HL-60 (cell line): ENCODE measurements at regions not wholly inside any gene's neighbourhood (a gene's known extent, or its start where the extent isn't known, plus 50 kb on each side); places are given as distances from the start of the nearest gene placed in this dataset.

Experiments used
- DNase-seq, 2 experiments: peaks; one replicate each; pipeline ENCODE4 v3.0.0-alpha.2; 2010 to 2020; ENCODE audit warnings: low read depth in 1 of 2, low spot score in 1 of 2
- H3K27ac ChIP-seq: fragments of 250-450 bp; sonication (Bioruptor Pico); replicated peaks from 2 replicates; pipeline ENCODE4 v1.5.1; 2020; ENCODE audit warnings: mild to moderate bottlenecking, moderate library complexity
- H3K27me3 ChIP-seq: fragments of 250-450 bp; sonication (Bioruptor Pico); 2 replicates; pipeline ENCODE4 v1.5.1; 2021; ENCODE audit warnings: mild to moderate bottlenecking, moderate library complexity; ENCODE audit not compliant: insufficient read depth, poor library complexity, severe bottlenecking
- H3K4me3 ChIP-seq: replicated peaks from 2 replicates; pipeline ENCODE4 v1.5.1; 2011; ENCODE audit warnings: mild to moderate bottlenecking, control low read depth, low read length; ENCODE audit not compliant: insufficient read depth
- GABPA ChIP-seq: IDR thresholded peaks from 2 replicates; pipeline ENCODE4 v1.6.1; 2012; ENCODE audit warnings: low read depth
- POLR2AphosphoS5 ChIP-seq: IDR thresholded peaks from 2 replicates; pipeline ENCODE4 v1.6.1; 2012; ENCODE audit warnings: low read depth
- SPI1 ChIP-seq: IDR thresholded peaks from 2 replicates; pipeline ENCODE4 v1.6.1; 2012; ENCODE audit warnings: low read depth, mild to moderate bottlenecking, borderline replicate concordance
- TF ChIP-seq, protein P1 (sequence below): IDR thresholded peaks from 2 replicates; pipeline ENCODE4 v1.6.1; 2012; ENCODE audit warnings: low read depth; ENCODE audit not compliant: insufficient replicate concordance
- TF ChIP-seq, protein P2 (sequence below): IDR thresholded peaks from one replicate; pipeline ENCODE4 v1.5.1; 2011; ENCODE audit warnings: low read length, control low read depth, inconsistent platforms; ENCODE audit not compliant: insufficient read depth

DNA sequence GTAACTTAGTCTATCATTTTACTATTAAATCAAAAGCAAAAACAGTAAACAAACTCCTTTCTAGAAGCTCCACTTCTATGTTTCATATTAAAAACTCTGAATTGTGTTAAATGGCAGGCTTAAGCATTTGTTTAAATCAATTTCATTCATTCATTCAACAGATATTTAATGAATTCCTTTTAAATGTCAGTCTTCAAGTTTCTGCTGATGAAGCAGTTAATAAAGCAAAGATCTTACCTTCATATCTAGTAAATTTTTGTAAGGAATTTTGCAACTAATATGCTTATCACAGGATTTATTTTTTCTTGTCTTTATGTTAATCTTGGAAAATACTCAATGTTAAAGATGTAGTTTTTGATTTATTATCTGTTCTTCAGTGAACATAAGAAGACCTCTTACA, 54.1 kb upstream of the RGS18 start:
- H3K27ac ChIP-seq = no peak overlapping the region
- H3K4me3 ChIP-seq = no peak overlapping the region
- no peaks in the 10 kb centered on the region for H3K27me3 ChIP-seq
- TF ChIP-seq POLR2AphosphoS5 (no peak), SPI1 (no peak), GABPA (no peak)
- TF ChIP-seq, protein P1, sequence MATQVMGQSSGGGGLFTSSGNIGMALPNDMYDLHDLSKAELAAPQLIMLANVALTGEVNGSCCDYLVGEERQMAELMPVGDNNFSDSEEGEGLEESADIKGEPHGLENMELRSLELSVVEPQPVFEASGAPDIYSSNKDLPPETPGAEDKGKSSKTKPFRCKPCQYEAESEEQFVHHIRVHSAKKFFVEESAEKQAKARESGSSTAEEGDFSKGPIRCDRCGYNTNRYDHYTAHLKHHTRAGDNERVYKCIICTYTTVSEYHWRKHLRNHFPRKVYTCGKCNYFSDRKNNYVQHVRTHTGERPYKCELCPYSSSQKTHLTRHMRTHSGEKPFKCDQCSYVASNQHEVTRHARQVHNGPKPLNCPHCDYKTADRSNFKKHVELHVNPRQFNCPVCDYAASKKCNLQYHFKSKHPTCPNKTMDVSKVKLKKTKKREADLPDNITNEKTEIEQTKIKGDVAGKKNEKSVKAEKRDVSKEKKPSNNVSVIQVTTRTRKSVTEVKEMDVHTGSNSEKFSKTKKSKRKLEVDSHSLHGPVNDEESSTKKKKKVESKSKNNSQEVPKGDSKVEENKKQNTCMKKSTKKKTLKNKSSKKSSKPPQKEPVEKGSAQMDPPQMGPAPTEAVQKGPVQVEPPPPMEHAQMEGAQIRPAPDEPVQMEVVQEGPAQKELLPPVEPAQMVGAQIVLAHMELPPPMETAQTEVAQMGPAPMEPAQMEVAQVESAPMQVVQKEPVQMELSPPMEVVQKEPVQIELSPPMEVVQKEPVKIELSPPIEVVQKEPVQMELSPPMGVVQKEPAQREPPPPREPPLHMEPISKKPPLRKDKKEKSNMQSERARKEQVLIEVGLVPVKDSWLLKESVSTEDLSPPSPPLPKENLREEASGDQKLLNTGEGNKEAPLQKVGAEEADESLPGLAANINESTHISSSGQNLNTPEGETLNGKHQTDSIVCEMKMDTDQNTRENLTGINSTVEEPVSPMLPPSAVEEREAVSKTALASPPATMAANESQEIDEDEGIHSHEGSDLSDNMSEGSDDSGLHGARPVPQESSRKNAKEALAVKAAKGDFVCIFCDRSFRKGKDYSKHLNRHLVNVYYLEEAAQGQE = no peak
- TF ChIP-seq, protein P2, sequence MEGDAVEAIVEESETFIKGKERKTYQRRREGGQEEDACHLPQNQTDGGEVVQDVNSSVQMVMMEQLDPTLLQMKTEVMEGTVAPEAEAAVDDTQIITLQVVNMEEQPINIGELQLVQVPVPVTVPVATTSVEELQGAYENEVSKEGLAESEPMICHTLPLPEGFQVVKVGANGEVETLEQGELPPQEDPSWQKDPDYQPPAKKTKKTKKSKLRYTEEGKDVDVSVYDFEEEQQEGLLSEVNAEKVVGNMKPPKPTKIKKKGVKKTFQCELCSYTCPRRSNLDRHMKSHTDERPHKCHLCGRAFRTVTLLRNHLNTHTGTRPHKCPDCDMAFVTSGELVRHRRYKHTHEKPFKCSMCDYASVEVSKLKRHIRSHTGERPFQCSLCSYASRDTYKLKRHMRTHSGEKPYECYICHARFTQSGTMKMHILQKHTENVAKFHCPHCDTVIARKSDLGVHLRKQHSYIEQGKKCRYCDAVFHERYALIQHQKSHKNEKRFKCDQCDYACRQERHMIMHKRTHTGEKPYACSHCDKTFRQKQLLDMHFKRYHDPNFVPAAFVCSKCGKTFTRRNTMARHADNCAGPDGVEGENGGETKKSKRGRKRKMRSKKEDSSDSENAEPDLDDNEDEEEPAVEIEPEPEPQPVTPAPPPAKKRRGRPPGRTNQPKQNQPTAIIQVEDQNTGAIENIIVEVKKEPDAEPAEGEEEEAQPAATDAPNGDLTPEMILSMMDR = no peak
- no peak for DNase-seq

DNA sequence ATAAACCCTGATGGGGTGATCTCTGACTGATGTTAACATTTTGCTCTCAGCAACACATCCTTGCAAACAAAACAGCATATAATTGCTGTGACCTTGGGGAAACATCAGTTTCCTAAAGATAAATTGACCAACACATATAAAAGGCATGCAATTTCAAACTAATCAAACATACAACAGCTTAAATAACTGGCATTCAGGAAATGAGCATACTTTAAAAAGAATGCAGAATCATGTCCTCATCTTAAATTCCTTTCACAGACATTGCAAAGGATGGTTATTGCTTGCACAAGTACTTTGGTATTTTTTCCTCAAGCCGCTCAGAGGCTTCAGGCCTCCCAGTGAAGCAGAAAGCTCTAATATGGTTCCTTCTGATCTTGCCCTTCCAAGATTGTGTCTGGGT, 53.4 kb upstream of the RGS18 start:
- no peak overlapping the region for H3K4me3 ChIP-seq
- DNase-seq = no peak
- H3K27ac ChIP-seq = no peak overlapping the region
- H3K27me3 ChIP-seq = no peaks in the 10 kb centered on the region
- TF ChIP-seq GABPA (no peak), POLR2AphosphoS5 (no peak), SPI1 (no peak)
- TF ChIP-seq, protein P2 = no peak

DNA sequence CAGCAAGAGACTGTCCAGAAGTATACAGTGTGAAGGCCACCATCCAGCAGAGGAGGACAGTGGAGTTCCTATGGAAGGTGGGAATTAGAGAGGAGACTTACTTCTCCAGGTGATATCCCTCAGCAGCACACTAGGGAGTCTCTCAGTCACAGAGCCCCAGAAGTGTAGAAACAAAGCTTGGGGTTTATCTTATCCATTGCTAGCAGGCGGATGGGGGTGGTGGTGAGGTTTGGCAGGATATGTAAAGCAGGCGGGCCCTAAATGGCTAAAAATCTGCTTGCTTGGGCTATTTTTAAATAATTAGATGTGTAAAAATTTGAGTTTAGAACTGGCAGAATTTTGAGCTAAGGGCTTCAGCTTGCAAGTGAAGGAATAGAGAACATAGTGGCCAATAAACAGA, 50.1 kb upstream of the RGS18 start:
- TF ChIP-seq POLR2AphosphoS5 (no peak), GABPA (no peak), SPI1 (no peak)
- TF ChIP-seq, protein P2 = no peak
- TF ChIP-seq, protein P1 = no peak

More for the DNA sequence above, 50.1 kb upstream of the RGS18 start:
- no peak for DNase-seq
- Histone ChIP-seq H3K4me3 (no peak overlapping the region), H3K27me3 (no peaks in the 10 kb centered on the region), H3K27ac (no peak overlapping the region)
